NCI-H2227 (cell line): ENCODE measurements at regions not wholly inside any gene's neighbourhood (a gene's known extent, or its start where the extent isn't known, plus 50 kb on each side); places are given as distances from the start of the nearest gene placed in this dataset.
A peak's percentile ranks its signal among the peaks of the same experiment; 100 is the strongest.

ENCODE experiments used
- DNase-seq: peaks from one replicate; lab custom pipeline; 2025; ENCODE audit not compliant: unreplicated experiment; lab: John Stamatoyannopoulos, UW

DNA sequence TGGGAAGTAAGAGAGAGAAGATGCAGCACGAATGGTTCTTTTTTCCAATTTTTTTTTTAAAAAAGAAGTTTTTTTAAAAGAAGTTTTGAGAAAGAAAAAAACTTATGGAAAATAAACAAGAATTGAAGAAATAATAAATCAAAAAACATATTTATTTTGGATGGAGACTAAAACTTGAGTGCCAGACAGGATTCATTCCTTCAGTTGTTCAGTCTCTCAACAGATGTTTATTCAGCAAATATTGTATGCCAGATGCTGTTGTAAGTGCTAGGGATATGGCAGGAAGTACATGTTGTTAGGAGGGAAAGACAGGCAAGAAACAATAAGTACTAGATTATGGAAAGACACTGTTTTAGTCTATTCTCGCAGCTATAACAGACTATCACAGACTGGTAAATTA, 750.7 kb upstream of the PHF14 start:
- DNase-seq, result no peak

GRCh38 chr7:10225275-10225674, 748.4 kb upstream of the PHF14 start:
- peak; percentile 16 for DNase-seq

- no peak for DNase-seq
Observed at GRCh38 chr7:10237306-10237705, 736.4 kb upstream of the PHF14 start.

GRCh38 chr7:10238641-10239040, 735.0 kb upstream of the PHF14 start:
- no peak for DNase-seq

DNA sequence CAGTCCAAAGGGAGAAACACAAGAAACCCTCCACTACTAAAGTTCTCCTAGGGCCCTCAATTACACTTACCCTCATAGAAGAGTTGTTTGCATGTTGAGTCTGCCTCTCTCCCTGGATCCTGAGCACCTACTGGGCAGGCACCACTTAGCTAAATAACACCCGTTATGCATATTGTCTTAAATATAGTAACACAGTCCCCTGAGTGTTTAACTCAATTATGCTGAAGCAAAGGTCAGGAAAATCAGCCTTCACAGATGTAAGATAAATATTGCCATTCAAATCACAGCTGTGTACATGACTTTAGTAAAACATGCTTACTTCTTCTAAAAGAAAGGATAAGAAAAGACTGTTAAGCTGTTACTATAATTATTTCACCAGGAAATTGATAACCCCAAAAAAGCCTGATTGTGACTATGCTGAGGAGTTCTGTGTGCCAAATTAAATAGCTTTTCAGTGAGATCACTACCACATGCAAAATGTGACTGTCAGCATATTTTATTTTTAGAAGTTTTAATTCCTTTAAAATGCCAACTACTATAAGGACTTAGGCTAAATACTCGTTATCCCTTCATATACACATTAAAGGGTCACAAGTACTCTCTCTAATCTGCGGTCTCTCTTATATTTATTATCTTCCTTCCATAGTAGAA, 733.9 kb upstream of the PHF14 start:
- peak; percentile 35 for DNase-seq

GRCh38 chr7:10245406-10245805, 728.3 kb upstream of the PHF14 start:
- DNase-seq, result no peak

DNA sequence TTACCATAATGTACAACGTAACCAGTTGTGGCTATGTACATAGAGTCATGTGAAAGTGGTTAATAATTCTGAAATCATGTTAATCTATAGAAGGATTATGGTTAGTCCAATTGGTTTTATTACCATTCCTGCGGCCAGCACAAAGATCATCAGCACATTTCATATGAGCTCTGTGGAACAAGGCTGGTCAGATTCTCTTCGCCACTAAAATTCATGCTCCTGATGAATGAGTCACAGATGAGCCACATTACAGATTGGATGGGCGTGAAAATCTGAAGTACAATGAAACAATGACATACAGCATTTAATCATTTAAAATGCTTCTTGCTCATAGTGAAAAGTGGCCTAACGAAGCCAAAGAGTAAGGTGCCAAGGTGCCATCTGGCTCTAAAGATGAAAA, 716.2 kb upstream of the PHF14 start:
- DNase-seq, result no peak

- no peak for DNase-seq
Observed at GRCh38 chr7:10266976-10267375, 706.7 kb upstream of the PHF14 start.

- DNase-seq, result no peak
Observed at GRCh38 chr7:10268034-10268433, 705.6 kb upstream of the PHF14 start.

DNA sequence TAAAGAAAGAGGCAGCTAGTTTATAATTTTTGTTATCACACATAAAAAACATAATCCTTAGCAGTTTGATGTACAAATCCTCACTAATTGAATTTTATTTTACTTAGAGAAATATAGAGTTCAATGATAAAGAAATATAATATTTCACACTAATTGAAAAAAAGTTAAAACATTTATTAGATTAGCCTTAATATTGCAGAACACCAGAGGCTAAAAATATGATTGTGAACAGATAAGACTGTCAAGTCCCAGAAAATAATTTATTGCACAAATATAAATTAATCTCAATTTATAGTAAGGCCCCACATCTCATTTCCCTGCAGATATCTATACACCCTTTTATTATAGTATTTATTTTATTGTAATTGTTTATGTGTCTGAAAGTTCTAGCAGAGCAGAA, 690.8 kb upstream of the PHF14 start:
- no peak for DNase-seq

DNA sequence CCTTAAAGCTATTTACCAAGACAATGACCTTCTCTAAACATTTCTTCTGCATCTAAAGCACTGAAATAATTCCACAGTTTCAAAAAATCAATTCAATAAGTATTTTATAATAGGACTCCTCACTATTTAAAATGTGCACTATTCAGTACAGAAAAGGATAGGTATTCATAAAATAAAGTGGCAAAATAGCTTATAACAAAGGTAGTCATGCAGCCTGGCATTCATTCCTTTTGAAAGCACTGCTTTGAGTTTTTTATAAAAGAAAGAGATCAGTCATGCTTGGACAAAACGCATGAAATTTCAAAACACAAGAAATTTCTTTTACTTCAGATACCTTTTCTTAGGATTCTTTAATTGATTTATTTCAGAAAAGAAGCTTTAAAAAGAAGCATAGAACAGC, 689.7 kb upstream of the PHF14 start:
- no peak for DNase-seq

- DNase-seq, result no peak
Observed at GRCh38 chr7:10299384-10299783, 674.3 kb upstream of the PHF14 start.

- peak; percentile 42 for DNase-seq
Observed at GRCh38 chr7:10300577-10300976, 673.1 kb upstream of the PHF14 start.

DNA sequence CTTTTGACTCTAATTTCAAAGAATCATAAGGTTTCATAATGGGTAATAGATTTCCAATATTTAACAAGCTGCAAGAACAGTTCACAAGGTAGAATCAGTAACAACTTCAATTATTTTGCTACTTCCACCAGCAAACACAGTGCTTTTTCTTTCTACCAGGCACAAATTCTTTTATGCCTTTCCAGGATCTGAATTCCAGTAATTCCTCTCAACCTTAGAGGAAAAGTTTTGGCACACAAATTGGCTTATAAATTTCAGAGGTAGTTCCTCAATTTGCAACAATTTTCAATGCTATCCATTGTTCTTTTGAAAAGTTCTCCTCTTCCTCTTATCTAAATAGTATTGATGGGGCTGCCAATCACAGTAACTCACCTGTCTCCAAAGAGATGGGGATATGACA, 665.4 kb upstream of the PHF14 start:
- DNase-seq, result no peak

DNA sequence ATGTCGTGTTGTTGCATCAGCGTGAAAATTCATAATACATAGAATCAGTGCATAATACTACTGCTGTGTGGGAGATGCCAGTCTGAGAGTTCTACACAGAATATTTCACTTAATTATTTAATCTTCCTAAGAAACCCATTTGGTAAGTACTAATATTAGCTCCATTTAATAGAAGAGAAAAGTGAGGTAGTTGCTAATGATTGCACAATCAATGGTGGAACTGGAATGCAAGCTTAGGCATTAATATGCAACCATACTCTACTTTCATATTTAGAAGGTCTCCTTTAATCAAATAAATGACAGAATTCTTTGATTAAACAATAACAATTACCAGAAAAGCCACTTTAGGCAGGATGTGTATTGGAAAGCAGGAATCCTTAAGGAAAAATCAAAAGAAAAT, 660.7 kb upstream of the PHF14 start:
- no peak for DNase-seq

DNA sequence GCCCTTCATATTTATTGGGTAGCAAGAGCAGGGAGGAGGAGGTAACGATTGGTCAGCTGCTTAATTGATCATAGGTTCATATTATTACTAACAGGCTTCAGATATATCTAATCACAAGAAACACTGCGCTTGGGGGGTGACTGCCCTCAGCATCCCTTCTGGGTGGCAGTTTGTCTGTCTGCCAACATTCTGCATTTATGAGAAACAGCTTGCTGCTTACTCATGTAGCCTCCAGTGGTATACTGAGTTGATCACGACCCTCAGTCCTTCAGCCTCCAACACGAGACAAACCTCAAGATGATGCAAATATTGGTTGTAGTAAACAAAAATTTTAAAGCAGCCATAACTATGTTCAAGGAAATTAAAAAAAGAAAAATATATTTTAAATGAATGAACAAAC, 657.8 kb upstream of the PHF14 start:
- DNase-seq, result no peak

DNA sequence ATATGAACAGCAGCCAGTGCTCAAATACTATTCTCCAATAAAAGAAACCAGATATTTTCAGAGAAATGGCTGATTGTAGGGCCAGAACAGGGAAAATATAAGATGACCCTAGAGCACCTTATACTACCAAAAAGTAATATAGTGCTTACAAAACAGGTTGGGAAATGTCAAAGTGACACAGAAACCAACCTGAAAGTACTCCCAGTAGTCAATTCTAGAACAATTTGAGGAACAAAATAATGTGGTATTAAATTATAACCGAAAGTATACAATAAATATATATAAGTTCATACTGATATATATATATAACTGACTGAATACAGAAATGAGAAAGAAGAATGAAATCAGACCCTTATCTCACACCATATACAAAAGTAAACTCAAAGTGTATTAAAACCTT, 657.2 kb upstream of the PHF14 start:
- no peak for DNase-seq

DNA sequence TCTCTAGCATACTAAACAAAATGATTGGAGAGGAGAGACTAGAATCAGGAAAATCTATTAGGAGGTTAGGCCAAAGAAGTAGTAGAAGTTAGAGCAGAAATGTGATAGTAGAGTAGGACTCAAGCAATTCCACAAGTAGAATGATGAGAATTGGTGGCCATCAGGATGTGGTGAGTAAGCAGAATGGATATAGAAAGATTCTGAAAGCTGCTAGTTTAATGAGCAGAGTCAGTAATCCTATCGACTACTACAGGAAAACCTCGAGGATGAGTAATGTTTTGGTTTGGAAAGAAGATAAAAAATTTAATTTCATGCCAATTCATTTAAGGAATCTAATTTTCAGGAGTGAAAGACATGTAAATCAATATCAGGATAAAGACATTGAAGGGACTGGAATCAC, 648.3 kb upstream of the PHF14 start:
- DNase-seq, result no peak

DNA sequence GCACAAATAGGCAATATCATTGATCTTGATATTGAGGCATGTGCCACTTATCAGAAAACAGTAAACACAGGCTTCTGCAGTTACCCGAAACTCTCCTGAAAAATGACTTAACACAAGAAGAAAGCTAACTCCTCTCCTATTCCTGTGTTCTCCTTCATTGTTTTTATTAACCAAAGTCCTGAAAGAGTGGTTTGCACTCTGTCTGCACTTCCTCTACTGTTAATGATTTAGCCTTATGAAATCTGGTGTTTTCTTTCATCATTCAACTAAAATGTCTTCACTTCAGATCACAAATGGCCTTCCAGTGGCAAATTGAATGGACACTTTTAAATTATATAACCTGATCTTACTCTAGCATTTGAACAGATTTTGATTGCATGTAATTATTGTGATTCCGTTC, 630.6 kb upstream of the PHF14 start:
- no peak for DNase-seq

DNA sequence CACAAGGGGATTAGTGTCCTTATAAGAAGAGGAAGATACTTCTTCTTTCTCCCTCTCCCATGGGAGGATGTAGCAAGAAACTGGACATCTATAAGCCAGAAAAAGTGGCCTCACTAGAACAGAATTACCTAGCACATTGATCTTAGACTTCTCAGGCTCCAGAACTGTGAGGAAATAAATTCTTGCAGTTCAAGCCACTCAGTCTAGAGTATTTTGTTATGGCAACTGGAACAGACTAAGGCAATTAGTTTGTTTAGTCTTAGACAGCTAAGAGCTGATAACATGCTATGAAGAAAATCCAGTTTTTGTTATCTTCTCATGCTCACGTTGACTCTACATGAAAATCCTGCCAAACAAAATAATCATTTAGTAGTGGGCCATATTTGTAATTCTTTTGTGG, 627.6 kb upstream of the PHF14 start:
- no peak for DNase-seq

GRCh38 chr7:10355816-10356215, 617.9 kb upstream of the PHF14 start:
- no peak for DNase-seq

GRCh38 chr7:10360050-10360449, 613.6 kb upstream of the PHF14 start:
- no peak for DNase-seq

- no peak for DNase-seq
Observed at GRCh38 chr7:10401793-10402192, 571.9 kb upstream of the PHF14 start.
